Colonic mucosa (tissue), 4 donors: ENCODE measurements at regions not wholly inside any gene's neighbourhood (a gene's known extent, or its start where the extent isn't known, plus 50 kb on each side); places are given as distances from the start of the nearest gene placed in this dataset.

Experiments used
- DNase-seq: peaks from one replicate; pipeline ENCODE4 v3.0.0-alpha.2; 2020
- H3K27ac ChIP-seq: fragments of 200-600 bp; one replicate; pipeline ENCODE4 v1.8.0; 2021
- H3K27me3 ChIP-seq: fragments of 200-600 bp; one replicate; pipeline ENCODE4 v1.8.0; 2021
- H3K36me3 ChIP-seq: fragments of 200-600 bp; one replicate; pipeline ENCODE4 v1.8.0; 2021
- H3K4me1 ChIP-seq: fragments of 200-600 bp; one replicate; pipeline ENCODE4 v1.8.0; 2021; ENCODE audit warnings: mild to moderate bottlenecking
- H3K4me3 ChIP-seq: fragments of 200-600 bp; one replicate; pipeline ENCODE4 v1.8.0; 2021
- H3K9ac ChIP-seq, 2 donors: one replicate each; pipeline ENCODE4 v1.7.0; 2013; ENCODE audit warnings: control low read depth in 2 of 2, low read depth in 2 of 2, low read length in 2 of 2
- H3K9me3 ChIP-seq: fragments of 200-600 bp; one replicate; pipeline ENCODE4 v1.8.0; 2021
- intact Hi-C: fragments of 100-400 bp; cut with DNase I; formaldehyde crosslinking; loops from one replicate; pipeline ENCODE4 v1.14.1; 2022
- TF ChIP-seq, protein P1 (sequence below): fragments of 200-600 bp; IDR thresholded peaks from one replicate; pipeline ENCODE4 v1.8.0; 2022; ENCODE audit warnings: antibody characterized with exemption, mild to moderate bottlenecking
- donor health status: healthy.
- donor health status: DM: no; HTN: no; CAD: no.
- donor health status: DM: no; HTN: no; CAD: no.

DNA sequence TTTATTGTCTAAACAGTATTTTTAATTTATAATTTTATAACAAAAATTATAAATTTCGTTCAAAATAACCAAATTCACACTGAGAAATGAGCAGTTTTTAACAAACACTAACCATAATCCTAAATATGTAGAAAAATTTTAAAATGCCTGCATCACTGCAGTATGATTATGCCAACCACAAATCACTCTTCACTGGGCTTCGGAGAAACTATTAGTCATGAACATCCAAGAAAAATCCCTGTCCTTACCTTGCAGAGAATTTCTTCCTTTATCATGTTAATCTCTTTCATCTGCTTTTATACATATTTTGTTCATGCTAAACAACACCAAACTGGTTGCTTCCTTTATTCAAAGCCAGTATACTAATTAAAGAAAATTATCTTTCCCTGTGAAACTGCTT lies 511.0 kb upstream of the ALCAM start:
- no peak overlapping the region for H3K9ac ChIP-seq
- H3K27ac ChIP-seq: no peak overlapping the region

DNA sequence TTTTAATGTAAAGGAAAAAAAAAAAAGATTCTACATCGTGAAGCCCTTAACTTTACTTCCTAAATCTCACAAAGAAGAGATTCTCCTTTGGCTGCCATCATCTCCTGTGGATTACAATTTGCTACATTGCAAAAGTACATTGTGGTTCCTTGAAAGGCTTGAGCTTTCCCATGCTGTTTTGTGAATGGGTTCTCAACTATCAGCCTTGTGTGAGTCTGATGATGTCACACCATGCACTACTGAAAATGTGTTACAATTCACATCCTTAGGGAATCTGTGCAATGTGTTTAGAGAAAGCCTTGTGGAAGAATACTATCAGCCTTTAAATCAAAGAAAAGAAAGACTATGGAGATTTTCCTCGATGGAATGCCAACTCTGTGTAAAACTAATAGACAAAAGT lies 510.0 kb upstream of the ALCAM start:
- no peak overlapping the region for H3K27ac ChIP-seq
- H3K9ac ChIP-seq: no peak overlapping the region
- no peaks in the 10 kb centered on the region for H3K4me1 ChIP-seq
- intact Hi-C loops: no loop called here
- no peak for DNase-seq
- H3K36me3 ChIP-seq: no peaks in the 10 kb centered on the region
- TF ChIP-seq, protein P1, sequence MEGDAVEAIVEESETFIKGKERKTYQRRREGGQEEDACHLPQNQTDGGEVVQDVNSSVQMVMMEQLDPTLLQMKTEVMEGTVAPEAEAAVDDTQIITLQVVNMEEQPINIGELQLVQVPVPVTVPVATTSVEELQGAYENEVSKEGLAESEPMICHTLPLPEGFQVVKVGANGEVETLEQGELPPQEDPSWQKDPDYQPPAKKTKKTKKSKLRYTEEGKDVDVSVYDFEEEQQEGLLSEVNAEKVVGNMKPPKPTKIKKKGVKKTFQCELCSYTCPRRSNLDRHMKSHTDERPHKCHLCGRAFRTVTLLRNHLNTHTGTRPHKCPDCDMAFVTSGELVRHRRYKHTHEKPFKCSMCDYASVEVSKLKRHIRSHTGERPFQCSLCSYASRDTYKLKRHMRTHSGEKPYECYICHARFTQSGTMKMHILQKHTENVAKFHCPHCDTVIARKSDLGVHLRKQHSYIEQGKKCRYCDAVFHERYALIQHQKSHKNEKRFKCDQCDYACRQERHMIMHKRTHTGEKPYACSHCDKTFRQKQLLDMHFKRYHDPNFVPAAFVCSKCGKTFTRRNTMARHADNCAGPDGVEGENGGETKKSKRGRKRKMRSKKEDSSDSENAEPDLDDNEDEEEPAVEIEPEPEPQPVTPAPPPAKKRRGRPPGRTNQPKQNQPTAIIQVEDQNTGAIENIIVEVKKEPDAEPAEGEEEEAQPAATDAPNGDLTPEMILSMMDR: no peak
- H3K9me3 ChIP-seq: no peaks in the 10 kb centered on the region
- H3K27me3 ChIP-seq: no peaks in the 10 kb centered on the region
- no peak overlapping the region for H3K4me3 ChIP-seq

More for the DNA sequence above, 511.0 kb upstream of the ALCAM start:
- H3K4me1 ChIP-seq: no peaks in the 10 kb centered on the region
- H3K36me3 ChIP-seq: no peaks in the 10 kb centered on the region
- intact Hi-C loops: no loop called here
- H3K27me3 ChIP-seq: no peaks in the 10 kb centered on the region
- TF ChIP-seq, protein P1: no peak
- no peaks in the 10 kb centered on the region for H3K9me3 ChIP-seq
- no peak overlapping the region for H3K4me3 ChIP-seq
- no peak for DNase-seq

DNA sequence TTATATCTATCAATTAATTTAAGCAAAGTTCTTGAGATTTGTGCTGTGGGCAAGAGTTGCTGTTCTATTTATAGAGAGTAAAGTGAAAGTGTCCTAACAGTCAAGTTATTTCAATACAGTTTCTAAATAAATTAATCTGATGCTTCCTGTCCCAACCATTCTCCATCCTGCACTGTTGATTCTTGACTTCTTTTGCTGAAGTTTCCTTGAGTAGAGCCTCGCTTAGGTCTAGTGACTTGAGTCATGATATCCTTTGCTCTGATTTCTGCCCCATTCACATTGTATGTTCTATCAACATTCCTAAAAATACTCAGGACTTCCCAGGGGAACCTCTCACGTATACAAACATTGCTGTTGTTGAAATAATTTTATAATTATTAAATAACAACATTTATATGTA lies 498.4 kb upstream of the ALCAM start:
- Histone ChIP-seq H3K9me3 (no peaks in the 10 kb centered on the region), H3K27me3 (no peaks in the 10 kb centered on the region), H3K27ac (no peak overlapping the region), H3K9ac (no peak overlapping the region), H3K36me3 (no peaks in the 10 kb centered on the region), H3K4me1 (no peaks in the 10 kb centered on the region), H3K4me3 (no peak overlapping the region)
- TF ChIP-seq, protein P1: no peak
- intact Hi-C loops: no loop called here
- no peak for DNase-seq

DNA sequence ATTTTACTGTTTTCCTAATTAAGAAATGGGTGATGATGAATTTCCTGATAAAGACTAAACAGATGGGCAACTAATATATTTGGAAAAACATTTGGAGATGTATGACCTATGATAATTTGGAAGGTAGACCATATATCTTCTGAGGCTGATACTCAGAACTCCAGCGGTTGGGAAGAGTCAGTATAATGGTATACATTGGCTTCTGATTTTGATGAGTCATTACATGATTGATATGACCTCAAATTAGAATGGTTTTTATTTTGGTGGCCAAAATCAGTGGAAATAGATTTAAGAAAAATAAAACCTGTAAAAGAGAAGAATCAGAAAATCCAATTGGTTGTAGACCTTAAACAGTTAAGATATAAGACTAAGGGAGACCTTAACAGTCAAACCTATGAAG lies 496.4 kb upstream of the ALCAM start:
- no peaks in the 10 kb centered on the region for H3K9me3 ChIP-seq
- no peak for DNase-seq
- no peak overlapping the region for H3K9ac ChIP-seq
- H3K27me3 ChIP-seq: no peaks in the 10 kb centered on the region
- H3K4me3 ChIP-seq: no peak overlapping the region
- H3K4me1 ChIP-seq: no peaks in the 10 kb centered on the region
- intact Hi-C loops: no loop called here
- TF ChIP-seq, protein P1: no peak
- H3K27ac ChIP-seq: no peak overlapping the region
- H3K36me3 ChIP-seq: no peaks in the 10 kb centered on the region

DNA sequence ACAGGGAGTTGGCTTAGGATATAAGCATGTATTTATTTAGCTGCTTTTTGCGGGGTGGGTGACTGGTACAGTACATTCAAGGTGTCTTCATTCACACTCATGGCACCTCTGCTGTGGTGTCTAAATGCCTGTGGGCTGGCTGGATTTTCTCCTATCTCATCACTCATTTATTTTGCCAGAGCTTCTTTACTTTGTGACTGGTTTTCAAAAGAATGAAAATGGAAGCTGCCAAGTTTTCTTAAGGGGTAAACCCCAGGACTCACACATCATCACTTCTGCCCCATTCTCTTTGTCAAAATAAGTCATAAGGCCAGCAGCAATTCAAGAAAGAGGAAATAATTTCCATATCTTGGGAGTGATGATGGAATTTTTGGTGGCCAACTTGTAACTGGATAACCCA lies 493.4 kb upstream of the ALCAM start:
- Histone ChIP-seq H3K9ac (no peak overlapping the region), H3K4me3 (no peak overlapping the region), H3K36me3 (no peaks in the 10 kb centered on the region), H3K27me3 (no peaks in the 10 kb centered on the region), H3K4me1 (no peaks in the 10 kb centered on the region), H3K27ac (no peak overlapping the region), H3K9me3 (no peaks in the 10 kb centered on the region)
- TF ChIP-seq, protein P1: no peak
- DNase-seq: no peak
- intact Hi-C loops: no loop called here

DNA sequence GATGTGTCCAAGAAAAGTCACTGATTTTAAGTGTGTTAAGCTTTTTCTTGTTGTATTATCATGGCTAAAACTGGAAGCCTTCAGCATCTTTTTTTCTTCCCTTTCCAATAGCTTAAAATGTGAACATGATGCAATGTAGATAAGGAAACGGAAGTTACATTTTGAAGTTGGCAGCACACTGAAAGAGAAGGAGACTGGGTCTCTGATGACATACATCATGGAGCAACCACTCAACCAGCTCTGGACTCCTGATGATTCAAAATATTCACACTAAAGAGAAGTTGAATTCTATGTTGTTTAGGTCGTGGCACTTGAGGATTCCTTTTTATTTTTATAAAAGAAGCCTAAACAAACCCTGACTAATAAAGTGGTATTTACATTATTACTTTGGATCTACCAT lies 488.3 kb upstream of the ALCAM start:
- no peaks in the 10 kb centered on the region for H3K27me3 ChIP-seq
- intact Hi-C loops: no loop called here
- no peak overlapping the region for H3K4me3 ChIP-seq
- no peaks in the 10 kb centered on the region for H3K9me3 ChIP-seq
- TF ChIP-seq, protein P1: no peak
- H3K9ac ChIP-seq: no peak overlapping the region
- DNase-seq: no peak
- no peaks in the 10 kb centered on the region for H3K4me1 ChIP-seq
- H3K27ac ChIP-seq: no peak overlapping the region
- H3K36me3 ChIP-seq: no peaks in the 10 kb centered on the region
